AG08396 (cell line): ENCODE measurements at regions not wholly inside any gene's neighbourhood (a gene's known extent, or its start where the extent isn't known, plus 50 kb on each side); places are given as distances from the start of the nearest gene placed in this dataset.
"Not testable (repeated sequence)": the region's sequence is repeated elsewhere in the genome, so short reads cannot be mapped to it uniquely, and the experiment has no call there.

Source experiments
- DNase-seq: peaks from one replicate; pipeline ENCODE4 v3.0.0; 2012; ENCODE audit warnings: low spot score, mixed read lengths

DNA sequence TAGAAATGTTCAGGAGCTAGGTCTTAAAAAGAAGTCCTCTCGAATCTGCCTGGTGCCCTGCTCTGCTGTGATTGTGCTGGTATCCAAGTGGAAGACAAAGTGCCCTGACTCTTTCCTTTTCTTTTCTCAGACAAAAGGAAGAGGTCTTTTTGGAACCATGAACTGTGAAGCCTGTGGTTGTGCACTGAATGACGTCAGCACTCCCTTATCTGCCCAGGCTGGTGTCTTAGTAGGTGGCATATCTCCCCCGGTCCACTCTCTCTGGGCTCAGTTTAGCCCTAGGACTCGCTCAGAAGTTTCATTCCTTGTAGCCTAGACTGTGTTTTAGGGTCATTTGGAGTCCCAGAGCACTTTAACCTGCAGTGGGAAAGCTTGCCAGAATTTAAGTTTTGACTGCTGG is 400.3 kb upstream of the CT83 start:
- DNase-seq = no peak

GRCh38 chrX:116862340-116862739 is 399.6 kb upstream of the CT83 start:
- DNase-seq = no peak

DNA sequence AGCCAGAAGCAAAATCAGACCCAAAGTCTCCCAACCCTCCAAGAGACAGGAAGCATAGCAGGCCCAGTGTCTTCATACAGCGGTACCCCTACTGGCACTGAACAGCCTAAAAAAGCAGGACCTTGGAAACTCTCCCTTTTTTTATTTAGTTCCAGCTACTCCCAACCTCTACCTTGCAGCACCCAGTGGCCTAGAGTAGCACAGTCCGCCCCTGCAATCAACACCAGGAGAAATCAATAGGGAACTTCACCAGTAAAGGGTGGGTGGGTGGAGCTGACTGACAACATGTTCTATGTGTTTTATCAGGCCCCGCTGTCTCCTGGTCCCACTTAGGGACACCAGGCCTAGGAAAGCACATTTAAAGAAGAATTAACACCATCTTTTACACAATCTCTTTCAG is 378.5 kb upstream of the CT83 start:
- no peak for DNase-seq

DNA sequence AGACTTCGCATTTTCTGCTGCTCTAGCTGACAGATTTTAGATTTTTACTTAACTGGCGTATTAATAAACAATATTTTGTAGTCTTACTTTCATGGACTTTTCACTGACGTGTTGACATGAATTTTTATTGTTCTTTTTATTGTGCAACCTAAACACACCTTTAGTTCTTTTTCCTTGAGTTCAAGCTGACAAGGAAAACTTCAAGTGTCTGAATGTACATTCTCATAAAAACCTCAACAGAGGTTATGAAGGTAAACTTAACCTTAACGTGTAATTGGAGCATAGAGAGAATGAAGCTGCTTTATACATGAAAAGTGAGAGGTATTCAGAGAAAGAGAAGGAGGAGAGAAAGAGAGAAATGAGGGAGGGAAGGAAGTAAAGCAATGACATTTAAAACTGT is 364.3 kb upstream of the CT83 start:
- DNase-seq = no peak

- no peak for DNase-seq
These were observed 362.0 kb upstream of the CT83 start for GRCh38 chrX:116824785-116825184.

DNA sequence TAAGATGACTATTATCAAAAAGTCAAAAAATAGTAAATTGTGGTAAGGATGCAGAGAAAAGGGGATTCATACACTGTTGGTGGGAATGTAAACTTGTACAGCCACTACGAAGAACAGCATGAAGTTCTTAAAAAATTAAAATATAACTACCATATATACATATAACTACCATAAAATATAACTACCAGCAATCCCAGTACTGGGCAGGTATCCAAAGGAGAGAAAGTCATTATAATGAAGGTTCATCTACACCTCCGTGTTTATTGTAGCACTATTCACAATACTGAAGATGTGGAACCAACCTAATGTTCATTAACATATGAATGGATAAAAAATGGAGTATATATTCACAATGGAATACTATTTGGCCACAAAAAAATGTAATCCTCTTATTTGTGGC is 360.9 kb upstream of the CT83 start:
- no peak for DNase-seq

DNA sequence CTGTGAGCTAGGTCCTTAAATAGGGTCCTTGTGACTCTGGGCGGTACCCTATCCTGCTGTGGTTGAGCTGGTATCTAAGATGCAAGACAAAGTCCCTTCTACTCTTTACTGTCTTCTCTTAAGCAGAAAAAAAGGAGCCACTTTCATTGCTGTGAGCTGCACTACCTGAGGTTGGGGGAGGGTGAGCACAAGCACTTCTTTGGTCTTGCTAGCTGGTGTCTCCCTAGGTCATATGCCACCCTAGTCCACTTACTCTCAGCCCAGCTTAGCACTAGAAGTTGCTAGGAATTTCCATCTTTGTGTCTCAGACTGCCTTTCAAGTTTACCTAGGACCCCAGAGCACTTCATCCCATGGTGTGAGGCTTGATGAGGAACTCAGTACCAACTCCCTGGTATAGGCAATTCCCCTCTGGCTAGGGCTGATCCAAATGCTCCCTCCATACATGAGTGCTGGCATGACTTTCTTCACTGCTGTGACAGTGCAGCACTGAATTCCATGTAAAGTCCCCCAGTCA is 343.6 kb upstream of the CT83 start:
- no peak for DNase-seq

- DNase-seq = no peak
These were observed 339.2 kb upstream of the CT83 start for GRCh38 chrX:116801943-116802342.

- DNase-seq = no peak
These were observed 319.1 kb upstream of the CT83 start for GRCh38 chrX:116781926-116782325.

- no peak for DNase-seq
These were observed 294.7 kb upstream of the CT83 start for GRCh38 chrX:116757491-116757890.

DNA sequence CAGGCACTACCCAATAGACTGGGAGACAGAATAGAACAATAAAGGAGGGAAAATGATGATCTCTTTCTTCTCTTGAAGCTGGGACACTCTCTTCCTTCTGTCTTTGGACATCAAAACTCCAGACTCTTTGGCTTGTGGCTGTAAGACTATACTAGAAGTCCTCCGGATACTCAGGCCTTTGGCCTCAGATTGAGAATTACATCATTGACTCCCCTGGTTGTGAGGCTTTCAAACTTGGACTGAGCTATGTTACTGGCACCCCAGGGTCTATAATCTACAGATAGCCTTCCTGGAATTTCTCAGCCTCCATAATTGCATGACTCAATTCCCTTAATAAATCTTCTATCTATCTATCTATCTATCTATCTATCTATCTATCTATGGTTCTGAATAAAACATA is 294.2 kb upstream of the CT83 start:
- no peak for DNase-seq

DNA sequence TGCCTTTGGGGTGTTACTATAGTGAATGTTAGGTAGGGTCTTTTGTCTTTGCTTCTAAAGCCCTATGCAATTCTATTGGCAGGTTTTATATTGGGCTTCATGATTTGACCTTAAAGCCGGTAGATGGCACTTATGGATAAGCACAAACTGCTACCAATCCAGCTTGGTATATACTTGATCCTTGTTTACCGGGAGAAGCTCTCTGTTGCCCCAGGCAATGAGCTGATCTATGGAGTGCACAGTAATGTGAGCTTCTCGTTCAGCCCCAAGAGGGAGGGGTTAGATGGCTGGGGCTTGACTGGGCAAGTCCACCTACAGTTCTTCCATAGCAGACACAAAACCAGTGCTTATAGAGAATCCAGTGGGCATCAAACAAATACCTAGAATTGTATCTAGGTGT is 287.2 kb upstream of the CT83 start:
- DNase-seq = no peak

DNA sequence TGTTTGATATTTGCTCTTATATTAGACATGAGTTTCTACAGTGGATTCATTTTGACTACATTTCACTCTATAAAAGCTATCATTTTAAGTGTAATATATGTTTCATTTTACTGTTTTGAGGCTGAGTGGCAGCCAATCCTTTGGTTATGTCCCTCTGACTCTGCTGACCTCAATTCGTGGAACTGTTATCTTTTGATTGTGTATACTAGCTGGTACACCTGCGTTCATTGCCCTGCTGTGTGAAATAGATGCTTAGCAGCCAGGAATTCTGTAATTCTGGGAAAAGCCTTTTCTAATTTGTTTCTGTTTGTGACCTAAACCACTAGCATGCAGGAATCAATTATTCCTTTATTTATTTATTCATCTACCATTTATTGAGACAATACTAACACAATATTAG is 269.4 kb upstream of the CT83 start:
- DNase-seq = no peak

GRCh38 chrX:116726806-116727205 is 264.0 kb upstream of the CT83 start:
- DNase-seq = no peak

DNA sequence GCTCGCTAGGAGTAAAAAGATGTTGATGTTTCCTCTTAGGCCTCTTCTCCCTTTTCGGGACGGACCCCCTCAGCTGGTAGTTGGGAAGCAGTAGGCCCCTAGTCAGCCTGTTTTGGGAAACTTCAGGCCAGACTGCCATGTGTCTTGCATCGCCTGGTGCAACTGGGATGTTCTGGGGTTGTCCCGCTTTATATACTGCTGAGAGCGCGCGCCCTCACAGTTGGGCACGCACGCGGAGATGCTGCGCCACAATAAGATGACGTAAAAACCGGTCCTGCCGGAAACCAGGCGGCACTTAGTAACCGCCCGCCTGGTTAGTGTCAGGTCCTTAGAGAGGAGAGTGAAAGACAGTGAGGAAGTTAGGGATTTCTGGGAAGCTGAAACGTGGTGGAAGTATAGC is 231.3 kb upstream of the CT83 start:
- DNase-seq = no peak

DNA sequence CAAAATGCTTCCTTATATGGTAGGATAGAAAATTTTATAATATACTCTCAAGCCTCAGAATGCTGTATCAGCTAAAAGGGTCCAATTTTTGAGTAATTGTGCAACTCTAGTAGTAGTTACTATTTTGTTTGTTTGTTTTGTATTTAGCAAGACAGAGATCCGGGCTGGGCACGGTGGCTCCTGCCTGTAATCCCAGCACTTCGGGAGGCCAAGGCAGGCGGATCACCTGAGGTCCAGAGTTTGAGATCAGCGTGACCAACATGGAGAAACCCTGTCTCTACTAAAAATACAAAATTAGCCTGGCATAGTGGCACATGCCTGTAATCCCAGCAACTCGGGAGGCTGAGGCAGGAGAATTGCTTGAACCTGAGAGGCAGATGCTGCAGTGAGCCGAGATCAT is 216.8 kb upstream of the CT83 start:
- DNase-seq = not testable (repeated sequence)

- DNase-seq = no peak
These were observed 204.8 kb upstream of the CT83 start for GRCh38 chrX:116667346-116668134.

GRCh38 chrX:116657071-116657470 is 194.3 kb upstream of the CT83 start:
- DNase-seq = no peak

DNA sequence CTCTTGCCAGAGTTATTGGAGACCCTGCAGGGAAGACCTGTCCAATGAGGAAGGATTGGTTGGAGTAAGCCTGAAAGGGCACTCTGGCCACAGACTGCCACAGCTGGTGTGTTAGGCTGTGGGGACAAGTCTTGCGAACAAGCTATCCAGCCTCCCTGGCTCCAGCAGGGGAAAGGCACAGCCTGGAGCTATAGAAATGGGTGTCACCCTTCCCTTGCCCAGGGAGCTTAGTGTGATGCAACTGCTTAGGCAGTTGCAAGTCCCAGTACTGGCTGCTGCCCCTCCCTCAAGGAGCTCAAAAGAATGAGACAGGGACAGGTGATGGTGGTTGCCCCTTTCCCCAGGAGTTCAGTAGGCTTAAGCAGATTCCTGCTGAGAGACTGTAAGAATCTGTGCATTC is 165.7 kb upstream of the CT83 start:
- no peak for DNase-seq

DNA sequence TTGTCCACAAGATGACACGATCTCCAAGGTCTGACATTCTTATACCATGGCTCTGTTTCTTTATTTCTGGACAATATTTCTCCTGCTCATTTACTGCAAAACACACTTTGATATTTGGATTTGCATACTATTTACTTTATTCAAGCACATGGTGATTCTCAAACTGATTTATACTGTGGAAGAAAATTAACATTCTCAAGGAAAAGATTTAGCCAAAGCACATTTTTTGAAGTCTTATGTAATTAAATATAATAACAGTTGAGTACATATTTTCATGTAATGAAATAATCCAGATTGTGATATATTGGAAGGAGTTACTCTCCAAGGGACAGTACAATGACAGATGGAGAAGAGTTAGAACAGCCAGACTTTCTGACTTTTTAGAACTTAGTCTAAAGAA is 155.8 kb upstream of the CT83 start:
- no peak for DNase-seq

- no peak for DNase-seq
These were observed 145.0 kb upstream of the CT83 start for GRCh38 chrX:116607776-116608175.

- no peak for DNase-seq
These were observed 142.8 kb upstream of the CT83 start for GRCh38 chrX:116605576-116605975.

GRCh38 chrX:116596010-116596409 is 133.2 kb upstream of the CT83 start:
- DNase-seq = no peak
